ENCODE measurements at regions not wholly inside any gene's neighbourhood (a gene's known extent, or its start where the extent isn't known, plus 50 kb on each side); places are given as distances from the start of the nearest gene placed in this dataset.

DNA sequence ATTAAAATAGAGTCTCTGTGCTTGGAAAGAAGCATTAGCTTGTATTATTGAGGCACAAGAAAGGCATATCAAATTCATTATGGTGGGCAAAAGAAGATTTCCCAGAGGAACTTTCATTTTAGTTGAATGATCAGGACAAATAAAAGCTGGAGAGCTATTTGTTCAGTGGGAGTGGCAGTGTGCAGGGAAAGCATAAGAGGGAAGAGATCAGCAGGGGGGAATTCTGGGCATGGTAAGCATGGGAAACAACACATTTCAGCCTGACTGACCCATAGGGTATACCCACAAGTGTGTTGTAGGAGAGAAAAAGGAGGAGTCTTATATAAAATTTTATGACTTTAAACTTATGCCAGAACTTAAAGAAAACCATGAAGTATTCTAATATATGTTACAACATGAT lies 167.7 kb upstream of the RASA1 start:
- DNase-seq (ENCODE audit: extremely low read depth in 1 of 2, low read depth in 1 of 2), result no peak

DNA sequence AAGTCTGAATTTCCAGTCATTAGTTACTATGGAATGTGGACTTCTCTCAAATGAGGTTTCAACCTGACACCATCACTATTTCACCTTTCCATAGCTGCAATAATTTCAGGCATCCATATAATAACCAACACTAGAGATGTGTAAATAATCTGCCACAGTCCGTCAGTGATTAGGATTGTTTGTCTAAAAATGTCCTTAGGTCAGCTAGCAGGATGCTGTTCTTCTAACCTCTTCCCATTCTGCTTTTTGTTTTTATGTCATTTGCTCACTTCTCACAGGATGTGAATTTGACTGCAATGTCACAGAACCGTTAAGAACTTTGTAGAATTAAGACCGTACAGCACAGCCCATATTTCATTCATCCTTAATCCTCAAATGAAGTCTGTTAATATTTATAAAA lies 166.4 kb upstream of the RASA1 start:
- no peak for DNase-seq (ENCODE audit: extremely low read depth in 1 of 2, low read depth in 1 of 2)

DNA sequence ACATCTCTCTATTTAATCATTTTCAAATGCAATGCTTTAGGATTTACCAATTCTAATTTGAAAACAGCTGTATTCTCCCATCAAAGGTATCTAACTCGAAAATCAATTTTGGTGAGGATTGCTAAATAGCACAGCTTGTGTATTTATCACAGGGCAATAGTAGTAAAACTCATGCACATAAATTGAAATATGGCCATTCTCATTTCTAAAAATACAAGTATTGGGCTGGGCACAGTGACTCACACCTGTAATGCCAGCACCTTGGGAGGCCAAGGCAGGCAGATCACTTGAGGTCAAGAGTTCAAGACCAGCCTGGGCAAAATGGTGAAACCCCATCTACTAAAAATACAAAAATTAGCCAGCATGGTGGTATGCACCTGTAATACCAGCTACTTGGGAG lies 164.8 kb upstream of the RASA1 start:
- DNase-seq (ENCODE audit: extremely low read depth in 1 of 2, low read depth in 1 of 2), result no peak

DNA sequence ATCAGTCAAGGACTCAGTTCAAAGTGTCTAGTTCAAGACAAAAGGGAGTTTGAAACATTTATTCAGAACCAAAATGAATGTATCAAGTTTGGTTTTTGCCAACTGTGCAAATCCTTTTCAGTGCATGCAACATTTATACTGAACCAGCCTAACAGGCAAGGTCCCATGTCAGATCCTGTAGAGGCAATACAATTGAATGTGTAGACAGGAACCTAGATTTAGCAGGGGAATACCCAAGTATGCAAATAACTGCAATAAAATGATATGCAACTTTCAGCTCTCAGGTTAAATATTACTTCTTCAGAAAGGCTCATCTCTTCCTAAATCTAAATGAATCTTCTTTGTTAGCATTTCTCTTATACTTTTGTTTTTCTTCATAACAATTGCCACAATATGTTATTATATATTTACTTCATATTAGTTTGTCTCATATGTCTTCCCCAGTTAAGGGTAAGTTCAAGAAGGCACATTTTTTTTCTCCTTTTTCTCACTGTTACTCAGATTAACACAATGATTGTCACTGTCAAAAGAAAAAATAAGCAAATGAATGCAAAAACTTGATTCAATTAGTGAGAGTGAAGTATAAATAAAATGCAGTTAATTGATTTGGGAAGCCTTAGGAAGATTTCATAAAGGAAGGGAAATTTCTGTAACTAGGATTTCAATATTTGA lies 163.9 kb upstream of the RASA1 start:
- DNase-seq (ENCODE audit: extremely low read depth in 1 of 2, low read depth in 1 of 2), result no peak

DNA sequence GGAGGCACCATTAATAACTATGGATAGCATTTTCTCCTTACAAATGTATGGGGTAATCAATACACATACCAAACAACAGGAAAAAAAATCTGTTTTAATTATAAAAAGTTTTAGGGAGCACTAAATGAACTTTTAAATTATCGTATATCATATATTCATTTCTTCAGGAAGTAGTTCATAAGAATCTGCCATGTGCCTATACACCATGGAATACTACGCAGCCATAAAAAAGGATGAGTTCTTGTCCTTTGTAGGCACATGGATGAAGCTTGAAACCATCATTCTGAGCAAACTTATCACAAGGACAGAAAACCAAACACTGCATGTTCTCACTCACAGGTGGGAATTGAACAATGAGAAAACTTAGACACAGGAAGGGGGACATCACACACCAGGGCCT lies 162.1 kb upstream of the RASA1 start:
- DNase-seq (ENCODE audit: extremely low read depth in 1 of 2, low read depth in 1 of 2), result no peak

DNA sequence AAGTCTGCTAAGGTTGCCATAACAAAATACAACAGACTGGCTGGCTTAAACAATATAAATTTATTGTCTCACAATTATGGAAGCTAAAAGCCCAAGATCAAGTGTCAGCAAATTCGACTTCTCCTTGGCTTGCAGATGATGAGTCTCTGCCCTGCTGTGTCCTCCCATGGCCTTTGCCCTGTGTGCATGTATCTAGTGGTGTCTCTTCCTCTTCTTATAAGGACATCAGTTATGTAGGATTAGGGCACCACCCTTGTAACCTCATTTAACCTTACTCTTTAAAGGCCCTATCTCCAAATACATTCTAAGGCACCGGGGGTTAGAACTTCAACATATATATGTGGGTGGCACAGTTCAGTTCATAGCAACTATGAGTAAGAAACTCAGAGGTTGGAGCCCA lies 157.9 kb upstream of the RASA1 start:
- no peak for DNase-seq (ENCODE audit: extremely low read depth in 1 of 2, low read depth in 1 of 2)

DNA sequence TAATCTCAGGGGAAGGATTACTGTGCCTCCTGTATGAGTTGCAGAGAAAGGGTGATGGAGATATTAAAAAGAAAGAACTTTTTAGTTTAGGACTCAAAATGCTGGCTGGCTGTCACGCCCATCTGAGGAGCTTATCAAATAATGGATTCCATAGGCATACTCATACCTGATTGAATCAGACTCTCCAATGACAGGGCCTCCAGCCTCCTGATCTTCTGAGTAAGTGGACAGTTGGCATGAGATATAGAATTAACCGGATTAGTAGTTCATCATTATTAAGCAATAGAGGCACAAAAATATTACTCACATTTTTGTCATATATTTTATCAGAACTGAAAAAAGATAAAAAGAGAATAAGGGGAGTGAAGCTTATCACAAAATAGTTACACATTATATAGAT lies 157.0 kb upstream of the RASA1 start:
- DNase-seq (ENCODE audit: extremely low read depth in 1 of 2, low read depth in 1 of 2), result no peak

DNA sequence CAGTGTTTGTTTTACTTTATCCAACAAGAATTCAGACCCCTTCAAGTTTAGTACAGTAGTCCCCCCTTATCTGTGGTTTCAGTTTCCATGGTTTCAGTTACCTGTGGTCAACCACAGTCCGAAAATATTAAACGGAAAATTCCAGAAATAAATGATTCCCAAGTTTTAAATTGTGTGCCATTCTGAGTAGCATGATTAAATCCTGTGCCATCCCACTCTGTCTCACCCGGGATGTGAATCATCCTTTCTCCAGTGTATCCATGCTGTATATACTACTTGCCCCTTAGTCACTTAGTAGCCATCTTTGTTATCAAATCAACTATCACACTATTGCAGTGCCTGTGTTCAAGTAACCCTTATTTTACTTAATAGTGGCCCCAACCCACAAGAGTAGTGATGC lies 153.8 kb upstream of the RASA1 start:
- DNase-seq (ENCODE audit: extremely low read depth in 1 of 2, low read depth in 1 of 2), result no peak

DNA sequence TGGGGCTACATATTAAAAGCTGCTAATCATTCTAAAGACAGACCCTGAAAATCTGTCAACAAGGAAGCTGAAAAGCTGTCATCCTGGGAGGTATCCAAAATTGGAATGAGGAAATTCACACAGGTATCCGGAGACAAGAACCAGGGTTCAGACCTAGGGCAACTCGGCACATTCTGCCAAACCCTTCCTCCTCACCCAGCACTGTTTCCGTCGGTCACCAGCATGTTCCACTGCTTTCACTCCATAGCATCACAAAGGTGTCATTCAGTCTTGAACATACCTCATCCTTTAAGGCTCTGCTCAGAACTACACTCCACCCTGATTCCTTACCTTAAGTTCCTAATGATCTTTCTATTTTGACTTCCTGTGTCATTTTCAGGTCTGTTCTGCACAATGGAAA lies 153.1 kb upstream of the RASA1 start:
- no peak for DNase-seq (ENCODE audit: extremely low read depth in 1 of 2, low read depth in 1 of 2)

DNA sequence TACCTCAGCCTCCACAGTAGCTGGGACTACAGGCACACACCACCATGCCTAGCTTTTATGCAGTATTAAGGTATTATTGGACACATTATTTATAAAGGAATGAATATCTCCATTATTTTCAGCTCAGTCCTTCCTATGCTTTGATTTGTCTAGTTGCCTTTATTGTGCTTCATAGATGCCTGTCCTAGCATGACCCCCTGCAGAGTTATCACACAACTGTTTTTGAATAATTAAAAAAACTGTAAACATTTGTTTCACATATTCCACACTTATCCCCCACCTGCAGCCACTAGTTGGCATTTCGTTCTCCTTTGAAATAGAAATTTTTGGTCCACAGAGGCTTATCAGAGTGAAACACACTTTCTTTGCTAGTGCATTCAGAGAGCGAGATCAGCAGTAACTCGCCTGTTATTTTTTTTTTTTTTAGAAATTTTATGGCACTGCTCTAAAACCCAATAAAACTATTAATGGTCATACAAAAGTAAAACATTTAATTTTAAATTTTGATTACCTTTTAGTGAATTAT lies 151.8 kb upstream of the RASA1 start:
- no peak for DNase-seq (ENCODE audit: extremely low read depth in 1 of 2, low read depth in 1 of 2)

DNA sequence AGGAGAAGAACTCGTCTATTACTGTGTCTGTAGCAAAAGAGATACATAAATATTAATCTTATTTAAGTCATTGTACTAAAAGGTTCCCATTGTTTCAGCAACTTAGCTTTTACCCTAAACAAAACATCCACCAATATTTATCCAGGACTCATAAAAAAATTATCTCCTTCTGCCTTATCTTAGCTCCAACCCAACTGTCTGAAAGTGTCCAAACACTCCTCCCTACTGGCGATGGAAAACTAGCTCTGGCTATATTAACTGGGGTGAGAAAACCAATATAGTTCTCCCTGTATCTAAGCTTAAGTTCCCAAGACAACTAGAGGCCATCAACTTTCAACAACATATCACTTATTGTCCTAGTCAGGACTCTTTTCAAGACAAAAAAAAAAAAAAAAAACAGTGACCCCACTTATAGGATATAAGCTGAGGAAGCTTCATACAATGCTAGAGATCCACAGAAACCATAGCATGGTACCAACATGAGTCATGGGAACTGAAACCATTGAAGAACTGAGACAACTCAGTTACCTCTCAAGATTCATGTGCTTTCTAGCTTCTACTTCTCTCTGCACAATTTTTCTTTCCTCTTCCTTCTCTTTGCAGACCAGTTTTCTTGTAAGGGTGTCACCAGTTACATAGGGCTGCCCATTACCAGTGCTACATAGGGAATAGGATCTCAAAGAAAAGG lies 150.7 kb upstream of the RASA1 start:
- no peak for DNase-seq (ENCODE audit: extremely low read depth in 1 of 2, low read depth in 1 of 2)

DNA sequence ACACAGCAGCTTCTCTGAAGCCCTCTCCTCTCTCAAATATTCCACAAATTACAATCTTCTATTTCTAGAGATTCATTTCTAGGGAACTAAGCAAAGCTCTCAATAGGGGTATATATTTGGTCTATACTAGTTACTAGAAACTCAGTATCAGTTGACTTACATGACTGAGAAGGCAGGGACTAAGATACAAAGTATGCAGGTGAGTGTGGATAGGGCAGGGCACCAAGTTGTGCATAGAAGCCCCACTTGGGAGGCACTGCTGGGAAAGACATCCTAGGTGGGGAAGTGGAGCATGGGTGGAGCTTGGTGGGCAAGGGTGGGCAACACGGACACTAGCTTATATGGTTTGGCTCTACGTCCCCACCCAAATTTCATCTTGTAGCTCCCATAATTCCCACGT lies 148.1 kb upstream of the RASA1 start:
- DNase-seq (ENCODE audit: extremely low read depth in 1 of 2, low read depth in 1 of 2), result no peak

DNA sequence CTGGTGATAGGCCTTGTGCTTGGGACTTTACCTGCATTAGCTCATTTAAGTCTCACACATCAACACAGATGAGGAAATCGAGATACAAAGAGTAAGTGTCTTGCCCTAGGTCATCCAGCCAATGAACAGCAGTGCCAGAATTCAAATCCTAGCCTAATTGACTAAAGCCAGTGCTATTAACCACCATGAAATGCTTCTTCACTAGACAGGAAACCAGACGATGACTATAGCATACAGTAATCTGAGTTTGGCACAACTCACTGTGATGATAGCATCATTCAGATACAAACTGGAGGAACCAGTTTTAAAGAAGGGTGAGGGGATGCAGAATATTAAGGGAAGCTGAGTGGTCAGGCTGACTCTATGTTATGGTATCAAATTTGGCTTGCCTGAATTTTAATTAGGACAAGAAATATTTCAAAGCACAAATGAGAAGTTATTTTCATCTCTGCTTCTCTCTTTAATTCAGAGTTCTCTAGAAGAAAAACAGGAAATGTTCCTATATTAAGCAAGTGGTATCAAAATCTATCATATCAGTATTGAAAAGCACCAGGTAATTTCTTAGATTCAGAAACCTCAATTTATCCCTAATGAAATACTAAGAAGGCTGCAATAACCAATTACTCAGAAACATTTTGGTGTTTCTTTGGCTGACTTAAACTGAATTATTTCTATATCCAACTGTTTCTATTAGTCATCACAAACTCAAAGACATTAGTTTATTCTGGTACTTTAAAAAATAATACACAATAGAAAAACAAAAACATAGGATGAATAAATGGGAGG lies 147.0 kb upstream of the RASA1 start:
- no peak for DNase-seq (ENCODE audit: extremely low read depth in 1 of 2, low read depth in 1 of 2)

DNA sequence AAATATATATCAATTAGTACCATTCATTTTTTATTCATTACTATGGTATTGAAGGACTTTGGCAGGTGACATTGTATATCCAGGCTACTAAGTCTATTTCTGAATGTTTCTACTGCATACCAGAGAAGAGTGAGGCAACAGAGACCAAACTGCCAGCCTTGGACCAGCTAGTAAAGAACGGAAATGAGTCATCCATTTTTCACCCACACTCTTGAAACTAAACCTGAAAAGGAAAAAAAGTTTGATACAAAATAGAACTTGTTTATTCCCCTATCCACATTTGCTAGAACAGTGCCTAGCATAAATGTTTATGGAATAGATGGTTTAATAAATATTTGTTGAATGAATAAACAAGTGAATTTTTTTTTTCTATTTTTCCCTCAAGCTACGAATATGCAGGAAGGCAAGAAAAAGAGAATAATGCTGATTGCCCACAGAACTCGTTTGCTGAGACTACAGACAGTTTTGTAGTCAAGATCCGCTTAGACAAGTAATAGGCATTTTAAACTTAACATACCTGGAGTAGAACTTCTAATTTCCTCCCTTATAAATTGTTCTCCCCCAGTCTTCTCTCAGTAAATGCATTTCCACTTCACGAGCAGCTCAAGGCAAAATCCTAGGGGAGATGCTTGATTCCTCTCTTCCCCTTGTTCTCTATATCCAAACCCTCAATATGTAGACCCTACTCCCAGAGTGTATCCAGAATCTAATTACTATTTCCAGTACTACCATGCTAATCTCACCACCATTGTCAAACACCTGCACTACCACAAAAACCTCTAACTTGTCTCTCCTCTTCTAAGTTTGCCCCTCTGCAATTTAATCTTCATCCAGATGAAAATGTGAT lies 146.2 kb upstream of the RASA1 start:
- DNase-seq (ENCODE audit: extremely low read depth in 1 of 2, low read depth in 1 of 2), result peak in 1 of 2 donors; percentile 4

DNA sequence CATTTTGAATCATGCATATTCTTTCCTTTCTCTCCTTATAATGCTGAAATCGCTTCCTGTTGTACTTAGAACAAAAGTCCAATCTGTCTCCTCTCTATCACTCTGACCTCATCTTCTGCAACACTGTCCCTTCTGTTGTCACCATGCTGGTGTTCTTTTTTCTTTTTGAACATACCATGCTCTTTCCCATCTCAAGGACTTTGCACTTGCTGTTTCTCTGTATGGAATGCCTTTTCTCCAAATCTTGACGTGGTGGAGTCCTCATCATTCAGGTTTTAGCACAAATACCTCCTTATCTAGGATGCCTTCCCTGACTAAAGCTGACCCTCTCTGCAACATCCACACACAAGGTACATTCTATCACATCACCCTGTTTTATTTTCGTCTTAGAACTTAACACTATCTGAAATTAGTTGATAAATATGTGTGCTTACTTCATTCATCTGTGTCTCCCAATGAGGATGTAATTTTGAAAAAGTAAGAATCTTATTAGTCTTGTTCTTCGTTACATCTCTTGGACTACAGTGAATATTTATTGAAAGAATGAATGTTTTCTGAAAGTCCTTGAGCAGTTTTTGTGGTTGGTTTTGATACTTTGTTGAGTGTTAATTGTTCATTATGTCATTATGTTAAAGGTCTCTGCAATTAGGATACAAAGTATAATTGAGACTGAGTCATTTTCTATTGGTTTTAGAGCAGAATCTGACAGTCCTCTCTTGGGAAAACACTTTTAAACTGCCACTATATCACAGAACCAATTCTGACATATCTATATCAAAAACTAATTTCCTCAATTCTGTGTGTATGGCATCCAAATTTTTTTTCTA lies 145.3 kb upstream of the RASA1 start:
- no peak for DNase-seq (ENCODE audit: extremely low read depth in 1 of 2, low read depth in 1 of 2)

DNA sequence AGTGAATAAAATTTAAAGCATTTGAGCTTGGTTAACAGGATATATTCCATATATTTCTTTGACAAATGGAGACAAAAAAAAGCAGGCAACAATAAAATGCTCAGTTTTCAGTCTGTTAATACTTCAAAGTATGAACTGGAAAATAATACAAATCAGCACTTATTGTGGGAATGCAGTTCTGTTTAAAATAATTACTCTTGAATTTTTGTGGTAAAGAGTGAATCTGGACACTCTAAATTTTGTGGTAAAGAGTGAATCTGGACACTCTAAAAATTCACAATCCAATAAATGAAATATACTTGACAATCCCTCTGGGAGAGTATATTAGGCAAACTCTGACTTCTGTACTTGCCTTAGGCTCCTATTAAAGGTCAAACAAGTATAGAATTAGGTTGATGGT lies 141.9 kb upstream of the RASA1 start:
- no peak for DNase-seq (ENCODE audit: extremely low read depth in 1 of 2, low read depth in 1 of 2)

DNA sequence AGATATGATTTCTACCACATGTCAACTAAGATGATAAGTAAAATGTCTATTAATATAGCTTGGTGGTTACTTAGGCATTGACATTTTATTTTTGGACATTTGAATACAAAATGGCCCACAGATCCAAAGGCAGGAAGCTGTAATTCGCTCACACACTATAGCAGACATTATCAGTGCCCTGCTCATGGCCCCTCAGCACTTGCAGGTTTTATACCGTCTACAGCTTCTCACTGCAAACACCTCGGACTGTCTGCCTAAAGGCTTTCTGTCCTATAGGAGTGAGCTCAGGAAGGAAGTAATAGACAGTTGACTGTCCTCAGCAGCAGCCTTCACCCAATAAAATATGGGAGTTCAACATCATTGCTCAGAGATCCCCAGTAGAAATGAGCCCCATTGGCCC lies 140.8 kb upstream of the RASA1 start:
- no peak for DNase-seq (ENCODE audit: extremely low read depth in 1 of 2, low read depth in 1 of 2)

DNA sequence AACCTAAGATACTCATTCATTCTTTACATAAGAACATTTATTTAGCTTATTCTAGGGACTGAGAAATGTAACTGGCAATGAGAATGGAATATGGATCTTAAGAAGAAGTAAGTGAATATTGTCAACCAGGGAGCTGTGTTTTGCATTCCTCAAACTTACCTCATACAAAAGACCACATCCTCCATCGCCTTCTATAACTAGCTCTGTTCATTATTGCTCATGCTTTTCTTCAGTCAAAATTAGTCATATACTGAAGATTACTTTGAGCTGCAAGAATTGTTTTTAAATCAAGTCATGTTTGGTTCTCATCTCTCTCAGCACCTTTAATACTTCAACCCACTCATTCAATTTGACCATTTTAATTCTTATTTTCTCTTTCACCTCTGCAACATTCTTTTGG lies 140.3 kb upstream of the RASA1 start:
- DNase-seq (ENCODE audit: extremely low read depth in 1 of 2, low read depth in 1 of 2), result no peak

DNA sequence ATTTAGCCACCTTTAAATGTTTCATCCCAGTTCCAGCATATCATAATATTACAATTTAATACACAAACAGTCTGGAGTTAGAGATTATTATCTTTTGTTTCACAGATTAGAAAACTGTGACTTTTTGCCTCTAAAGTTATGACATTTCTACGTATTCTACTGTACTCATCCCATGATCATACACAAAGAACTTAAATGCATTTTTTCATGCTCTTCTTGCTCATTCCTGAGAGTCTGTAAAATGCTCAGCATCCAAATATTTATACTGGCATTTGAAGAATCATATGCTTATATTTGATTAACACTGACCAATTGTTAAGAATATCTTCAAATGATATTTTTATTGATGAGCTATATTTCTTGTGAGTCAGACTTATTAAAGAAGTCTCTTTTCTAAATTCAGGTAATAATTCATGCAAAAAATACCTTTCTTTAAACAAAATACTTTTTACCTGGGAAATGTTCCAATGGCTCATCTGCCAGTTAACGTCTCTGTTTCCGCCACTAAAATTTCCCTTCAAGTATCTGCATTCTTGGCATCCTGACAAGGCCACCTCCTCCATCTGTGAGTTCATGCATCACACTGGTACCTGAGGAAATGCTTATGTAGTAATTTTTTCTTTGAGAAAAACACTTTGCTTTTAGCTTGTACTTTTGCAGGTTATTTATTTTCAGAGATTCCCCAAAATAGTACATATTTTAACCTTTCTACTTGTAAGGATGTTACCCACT lies 139.6 kb upstream of the RASA1 start:
- no peak for DNase-seq (ENCODE audit: extremely low read depth in 1 of 2, low read depth in 1 of 2)

All from activated CD8-positive, alpha-beta memory T cell treated with anti-CD3 and anti-CD28 coated beads for 1 hour (primary cell).